ENCODE measurements at regions not wholly inside any gene's neighbourhood (a gene's known extent, or its start where the extent isn't known, plus 50 kb on each side); places are given as distances from the start of the nearest gene placed in this dataset.

GRCh38 chr5:18932081-18932480 lies 1055.9 kb downstream of the CDH18 start:
- TF ChIP-seq ISL1 (CRISPR knock-in tag; IDR thresholded peaks at IDR 0.05) (no peak), OSR1 (CRISPR knock-in tag; IDR thresholded peaks at IDR 0.05) (no peak), CREB5 (CRISPR knock-in tag; IDR thresholded peaks at IDR 0.05; ENCODE audit: low read depth) (no peak), ESRRG (CRISPR knock-in tag; IDR thresholded peaks at IDR 0.05) (no peak), CSDC2 (CRISPR knock-in tag; IDR thresholded peaks at IDR 0.05) (no peak), ZNF70 (CRISPR knock-in tag; IDR thresholded peaks at IDR 0.05) (no peak), ZNF8 (CRISPR knock-in tag; IDR thresholded peaks at IDR 0.05) (no peak), TCF4 (CRISPR knock-in tag; IDR thresholded peaks at IDR 0.05; ENCODE audit: borderline replicate concordance) (no peak), ZNF565 (CRISPR knock-in tag; conservative IDR thresholded peaks at IDR 0.05; ENCODE audit: low read depth) (no peak), TOX (CRISPR knock-in tag; IDR thresholded peaks at IDR 0.05; ENCODE audit: borderline replicate concordance) (no peak), GLIS3 (CRISPR knock-in tag; IDR thresholded peaks at IDR 0.05) (no peak)
- TF ChIP-seq, protein P1, sequence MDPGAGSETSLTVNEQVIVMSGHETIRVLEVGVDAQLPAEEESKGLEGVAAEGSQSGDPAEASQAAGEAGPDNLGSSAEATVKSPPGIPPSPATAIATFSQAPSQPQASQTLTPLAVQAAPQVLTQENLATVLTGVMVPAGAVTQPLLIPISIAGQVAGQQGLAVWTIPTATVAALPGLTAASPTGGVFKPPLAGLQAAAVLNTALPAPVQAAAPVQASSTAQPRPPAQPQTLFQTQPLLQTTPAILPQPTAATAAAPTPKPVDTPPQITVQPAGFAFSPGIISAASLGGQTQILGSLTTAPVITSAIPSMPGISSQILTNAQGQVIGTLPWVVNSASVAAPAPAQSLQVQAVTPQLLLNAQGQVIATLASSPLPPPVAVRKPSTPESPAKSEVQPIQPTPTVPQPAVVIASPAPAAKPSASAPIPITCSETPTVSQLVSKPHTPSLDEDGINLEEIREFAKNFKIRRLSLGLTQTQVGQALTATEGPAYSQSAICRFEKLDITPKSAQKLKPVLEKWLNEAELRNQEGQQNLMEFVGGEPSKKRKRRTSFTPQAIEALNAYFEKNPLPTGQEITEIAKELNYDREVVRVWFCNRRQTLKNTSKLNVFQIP (CRISPR knock-in tag; IDR thresholded peaks at IDR 0.05; ENCODE audit: borderline replicate concordance, low read depth), result no peak
- ATAC-seq, result no peak

DNA sequence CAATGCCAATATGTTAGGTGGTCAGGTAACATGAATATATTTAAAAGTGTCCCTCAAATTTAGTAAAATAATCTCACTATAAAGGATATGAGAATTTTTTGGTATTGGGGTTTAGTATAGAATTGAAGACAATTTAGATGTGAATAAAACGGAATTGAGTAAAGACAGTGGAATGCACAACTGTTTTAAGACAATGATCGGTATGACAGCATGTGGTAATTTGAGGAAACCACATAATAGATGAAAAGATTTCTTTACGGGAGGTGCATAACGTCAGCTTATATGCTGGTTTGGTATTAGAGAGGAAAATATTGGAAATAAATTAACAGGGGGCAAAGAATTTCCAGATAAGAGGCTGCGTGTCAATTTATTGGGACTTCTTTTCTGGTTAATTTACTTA lies 1043.2 kb downstream of the CDH18 start:
- no peak for ATAC-seq
- no peak for TF ChIP-seq ESRRG (CRISPR knock-in tag; IDR thresholded peaks at IDR 0.05)
- TF ChIP-seq ZFP30 (CRISPR knock-in tag; IDR thresholded peaks at IDR 0.05), result no peak
- TF ChIP-seq ZNF8 (CRISPR knock-in tag; IDR thresholded peaks at IDR 0.05), result no peak
- no peak for TF ChIP-seq TOX (CRISPR knock-in tag; IDR thresholded peaks at IDR 0.05; ENCODE audit: borderline replicate concordance)
- no peak for TF ChIP-seq SNAI2 (CRISPR knock-in tag; IDR thresholded peaks at IDR 0.05)

- ATAC-seq, result no peak
- TF ChIP-seq ZNF8 (CRISPR knock-in tag; IDR thresholded peaks at IDR 0.05) (no peak), ARNTL (CRISPR knock-in tag; IDR thresholded peaks at IDR 0.05; ENCODE audit: borderline replicate concordance, low read depth) (no peak), PPARA (CRISPR knock-in tag; IDR thresholded peaks at IDR 0.05; ENCODE audit: borderline replicate concordance) (no peak), CREB5 (CRISPR knock-in tag; IDR thresholded peaks at IDR 0.05; ENCODE audit: low read depth) (no peak), ZFP30 (CRISPR knock-in tag; IDR thresholded peaks at IDR 0.05) (no peak), TOX (CRISPR knock-in tag; IDR thresholded peaks at IDR 0.05; ENCODE audit: borderline replicate concordance) (no peak), RARB (CRISPR knock-in tag; IDR thresholded peaks at IDR 0.05) (no peak), ZNF70 (CRISPR knock-in tag; IDR thresholded peaks at IDR 0.05) (no peak), SNAI2 (CRISPR knock-in tag; IDR thresholded peaks at IDR 0.05) (no peak), CSDC2 (CRISPR knock-in tag; IDR thresholded peaks at IDR 0.05) (no peak), BACH2 (CRISPR knock-in tag; IDR thresholded peaks at IDR 0.05; ENCODE audit: borderline replicate concordance) (no peak), GLIS3 (CRISPR knock-in tag; IDR thresholded peaks at IDR 0.05) (no peak), ZC3H10 (CRISPR knock-in tag; IDR thresholded peaks at IDR 0.05) (no peak), ISL1 (CRISPR knock-in tag; IDR thresholded peaks at IDR 0.05) (no peak), ZNF565 (CRISPR knock-in tag; conservative IDR thresholded peaks at IDR 0.05; ENCODE audit: low read depth) (no peak)
- TF ChIP-seq, protein P1 (CRISPR knock-in tag; IDR thresholded peaks at IDR 0.05; ENCODE audit: borderline replicate concordance, low read depth), result no peak
- TF ChIP-seq, protein P2, sequence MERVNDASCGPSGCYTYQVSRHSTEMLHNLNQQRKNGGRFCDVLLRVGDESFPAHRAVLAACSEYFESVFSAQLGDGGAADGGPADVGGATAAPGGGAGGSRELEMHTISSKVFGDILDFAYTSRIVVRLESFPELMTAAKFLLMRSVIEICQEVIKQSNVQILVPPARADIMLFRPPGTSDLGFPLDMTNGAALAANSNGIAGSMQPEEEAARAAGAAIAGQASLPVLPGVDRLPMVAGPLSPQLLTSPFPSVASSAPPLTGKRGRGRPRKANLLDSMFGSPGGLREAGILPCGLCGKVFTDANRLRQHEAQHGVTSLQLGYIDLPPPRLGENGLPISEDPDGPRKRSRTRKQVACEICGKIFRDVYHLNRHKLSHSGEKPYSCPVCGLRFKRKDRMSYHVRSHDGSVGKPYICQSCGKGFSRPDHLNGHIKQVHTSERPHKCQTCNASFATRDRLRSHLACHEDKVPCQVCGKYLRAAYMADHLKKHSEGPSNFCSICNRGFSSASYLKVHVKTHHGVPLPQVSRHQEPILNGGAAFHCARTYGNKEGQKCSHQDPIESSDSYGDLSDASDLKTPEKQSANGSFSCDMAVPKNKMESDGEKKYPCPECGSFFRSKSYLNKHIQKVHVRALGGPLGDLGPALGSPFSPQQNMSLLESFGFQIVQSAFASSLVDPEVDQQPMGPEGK (CRISPR knock-in tag; IDR thresholded peaks at IDR 0.05; ENCODE audit: borderline replicate concordance), result no peak
Observed at GRCh38 chr5:18954239-18954638, 1033.8 kb downstream of the CDH18 start.

GRCh38 chr5:18959535-18959934 lies 1028.5 kb downstream of the CDH18 start:
- no peak for ATAC-seq
- TF ChIP-seq ZNF8 (CRISPR knock-in tag; IDR thresholded peaks at IDR 0.05) (no peak), ISL1 (CRISPR knock-in tag; IDR thresholded peaks at IDR 0.05) (no peak), OSR1 (CRISPR knock-in tag; IDR thresholded peaks at IDR 0.05) (no peak), ZNF70 (CRISPR knock-in tag; IDR thresholded peaks at IDR 0.05) (no peak), PPARA (CRISPR knock-in tag; IDR thresholded peaks at IDR 0.05; ENCODE audit: borderline replicate concordance) (no peak), SNAI2 (CRISPR knock-in tag; IDR thresholded peaks at IDR 0.05) (no peak), ZNF565 (CRISPR knock-in tag; conservative IDR thresholded peaks at IDR 0.05; ENCODE audit: low read depth) (no peak), ZC3H10 (CRISPR knock-in tag; IDR thresholded peaks at IDR 0.05) (no peak)
- TF ChIP-seq, protein P3, sequence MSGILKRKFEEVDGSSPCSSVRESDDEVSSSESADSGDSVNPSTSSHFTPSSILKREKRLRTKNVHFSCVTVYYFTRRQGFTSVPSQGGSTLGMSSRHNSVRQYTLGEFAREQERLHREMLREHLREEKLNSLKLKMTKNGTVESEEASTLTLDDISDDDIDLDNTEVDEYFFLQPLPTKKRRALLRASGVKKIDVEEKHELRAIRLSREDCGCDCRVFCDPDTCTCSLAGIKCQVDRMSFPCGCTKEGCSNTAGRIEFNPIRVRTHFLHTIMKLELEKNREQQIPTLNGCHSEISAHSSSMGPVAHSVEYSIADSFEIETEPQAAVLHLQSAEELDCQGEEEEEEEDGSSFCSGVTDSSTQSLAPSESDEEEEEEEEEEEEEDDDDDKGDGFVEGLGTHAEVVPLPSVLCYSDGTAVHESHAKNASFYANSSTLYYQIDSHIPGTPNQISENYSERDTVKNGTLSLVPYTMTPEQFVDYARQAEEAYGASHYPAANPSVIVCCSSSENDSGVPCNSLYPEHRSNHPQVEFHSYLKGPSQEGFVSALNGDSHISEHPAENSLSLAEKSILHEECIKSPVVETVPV (CRISPR knock-in tag; IDR thresholded peaks at IDR 0.05), result no peak
- TF ChIP-seq, protein P2 (CRISPR knock-in tag; IDR thresholded peaks at IDR 0.05; ENCODE audit: borderline replicate concordance), result no peak
